KMS-11 (cell line): ENCODE measurements at regions not wholly inside any gene's neighbourhood (a gene's known extent, or its start where the extent isn't known, plus 50 kb on each side); places are given as distances from the start of the nearest gene placed in this dataset.

Experiments
- H2AFZ ChIP-seq: fragments of 200-600 bp; sonication (generic); 2 replicates; pipeline ENCODE4 v1.6.1; 2016; ENCODE audit warnings: antibody characterized with exemption, mixed run types, low read depth
- H3K27ac ChIP-seq: fragments of 200-600 bp; sonication (generic); 2 replicates; pipeline ENCODE4 v1.6.1; 2016; ENCODE audit warnings: mild to moderate bottlenecking, mixed run types
- H3K27me3 ChIP-seq: fragments of 200-600 bp; sonication (generic); 2 replicates; pipeline ENCODE4 v1.6.1; 2017; ENCODE audit warnings: mild to moderate bottlenecking, low read depth, mixed run types, moderate library complexity; ENCODE audit not compliant: insufficient read depth
- H3K36me3 ChIP-seq: fragments of 200-600 bp; sonication (generic); 2 replicates; pipeline ENCODE4 v1.6.1; 2017; ENCODE audit warnings: mild to moderate bottlenecking, mixed run types; ENCODE audit not compliant: insufficient read depth
- H3K4me1 ChIP-seq: fragments of 200-600 bp; sonication (generic); 2 replicates; pipeline ENCODE4 v1.6.1; 2016; ENCODE audit warnings: mild to moderate bottlenecking, low read depth, mixed run types; ENCODE audit not compliant: poor library complexity, severe bottlenecking
- H3K4me2 ChIP-seq: fragments of 200-600 bp; sonication (generic); 2 replicates; pipeline ENCODE4 v1.7.0; 2016; ENCODE audit warnings: mild to moderate bottlenecking, mixed run types
- H3K4me3 ChIP-seq: fragments of 200-600 bp; sonication (generic); IDR thresholded peaks from 2 replicates; pipeline ENCODE4 v1.6.1; 2017; ENCODE audit warnings: low read depth, low read length, mixed read lengths; ENCODE audit not compliant: insufficient read depth
- H3K79me2 ChIP-seq: fragments of 200-600 bp; sonication (generic); 2 replicates; pipeline ENCODE4 v1.6.1; 2016; ENCODE audit warnings: low read depth, mixed run types; ENCODE audit not compliant: insufficient read depth
- H3K9ac ChIP-seq: fragments of 200-600 bp; sonication (generic); 2 replicates; pipeline ENCODE4 v1.6.1; 2016; ENCODE audit warnings: mild to moderate bottlenecking, mixed run types
- H4K20me1 ChIP-seq: fragments of 200-600 bp; sonication (generic); 2 replicates; pipeline ENCODE4 v1.6.1; 2016; ENCODE audit warnings: mild to moderate bottlenecking, mixed run types; ENCODE audit not compliant: insufficient read depth
- CTCF ChIP-seq: fragments of 200-600 bp; sonication (generic); conservative IDR thresholded peaks from 2 replicates; pipeline ENCODE4 v1.6.1; 2017; ENCODE audit warnings: low read depth, mild to moderate bottlenecking, antibody characterized with exemption, low read length, moderate library complexity, mixed read lengths

GRCh38 chr17:14833201-14833785, 431.8 kb downstream of the PMP22 start:
- Histone ChIP-seq H2AFZ (no peak overlapping the region), H3K27me3 (no peaks in the 10 kb centered on the region), H3K4me3 (no peak overlapping the region), H3K4me1 (no peaks in the 10 kb centered on the region), H3K79me2 (no peaks in the 10 kb centered on the region), H3K4me2 (no peak overlapping the region), H3K9ac (no peak overlapping the region), H3K27ac (no peak overlapping the region), H4K20me1 (no peaks in the 10 kb centered on the region), H3K36me3 (no peaks in the 10 kb centered on the region)
- TF ChIP-seq CTCF: no peak

- Histone ChIP-seq H3K27ac (no peak overlapping the region), H2AFZ (no peak overlapping the region), H3K27me3 (no peaks in the 10 kb centered on the region), H3K4me2 (no peak overlapping the region), H4K20me1 (no peaks in the 10 kb centered on the region), H3K36me3 (no peaks in the 10 kb centered on the region), H3K4me3 (no peak overlapping the region), H3K79me2 (no peaks in the 10 kb centered on the region), H3K4me1 (no peaks in the 10 kb centered on the region), H3K9ac (no peak overlapping the region)
- TF ChIP-seq CTCF: no peak
Observed at GRCh38 chr17:14831491-14831890, 433.6 kb downstream of the PMP22 start.

- Histone ChIP-seq H3K36me3 (no peaks in the 10 kb centered on the region), H3K79me2 (no peaks in the 10 kb centered on the region), H4K20me1 (no peaks in the 10 kb centered on the region), H3K4me2 (no peak overlapping the region), H2AFZ (no peak overlapping the region), H3K4me1 (no peaks in the 10 kb centered on the region), H3K27ac (no peak overlapping the region), H3K9ac (no peak overlapping the region), H3K27me3 (no peaks in the 10 kb centered on the region), H3K4me3 (no peak overlapping the region)
- no peak for TF ChIP-seq CTCF
Observed at GRCh38 chr17:14827396-14827919, 437.7 kb downstream of the PMP22 start.

- no peak overlapping the region for H3K4me2 ChIP-seq
- H3K27me3 ChIP-seq: no peaks in the 10 kb centered on the region
- H3K9ac ChIP-seq: no peak overlapping the region
- H3K4me1 ChIP-seq: no peaks in the 10 kb centered on the region
- no peak overlapping the region for H3K4me3 ChIP-seq
- no peak for TF ChIP-seq CTCF
- H3K27ac ChIP-seq: no peak overlapping the region
- no peaks in the 10 kb centered on the region for H3K79me2 ChIP-seq
- H4K20me1 ChIP-seq: no peaks in the 10 kb centered on the region
- no peaks in the 10 kb centered on the region for H3K36me3 ChIP-seq
- no peak overlapping the region for H2AFZ ChIP-seq
Observed at GRCh38 chr17:14826358-14826757, 438.8 kb downstream of the PMP22 start.
